Activated naive CD8-positive, alpha-beta T cell treated with anti-CD3 and anti-CD28 coated beads, Interleukin-2, amount 10 ng/mL, durations not matched to agents 7 days and 5 days (primary cell): ENCODE measurements at regions not wholly inside any gene's neighbourhood (a gene's known extent, or its start where the extent isn't known, plus 50 kb on each side); places are given as distances from the start of the nearest gene placed in this dataset.

Experiments used
- ATAC-seq: fragments of 150-1000 bp; cut with Tn5 transposase; one replicate; pipeline ENCODE4 v1.10.0; 2021; ENCODE audit warnings: low read depth, moderate library complexity
- POLR2A ChIA-PET: fragments of 350-600 bp; sonication (Branson Sonifier 250); formaldehyde crosslinking; loops from one replicate; lab custom pipeline; 2021; ENCODE audit warnings: antibody characterized with exemption; lab: Charles Lee
- DNase-seq: peaks from one replicate; pipeline ENCODE4 v3.0.0; 2021
- H3K27ac Mint-ChIP-seq: one replicate; pipeline ENCODE4 v1.8.0; 2022; ENCODE audit warnings: mild to moderate bottlenecking, mixed read lengths
- H3K27me3 Mint-ChIP-seq: one replicate; pipeline ENCODE4 v1.8.0; 2022; ENCODE audit warnings: mild to moderate bottlenecking, moderate library complexity, mixed read lengths
- H3K36me3 Mint-ChIP-seq: one replicate; pipeline ENCODE4 v1.8.0; 2021; ENCODE audit warnings: mild to moderate bottlenecking, mixed read lengths
- H3K4me1 Mint-ChIP-seq: one replicate; pipeline ENCODE4 v1.8.0; 2021; ENCODE audit warnings: mixed read lengths
- H3K4me3 Mint-ChIP-seq: one replicate; pipeline ENCODE4 v1.8.0; 2022; ENCODE audit warnings: mild to moderate bottlenecking, moderate library complexity, mixed read lengths
- H3K9me3 Mint-ChIP-seq: one replicate; pipeline ENCODE4 v1.8.0; 2021; ENCODE audit warnings: mixed read lengths

DNA sequence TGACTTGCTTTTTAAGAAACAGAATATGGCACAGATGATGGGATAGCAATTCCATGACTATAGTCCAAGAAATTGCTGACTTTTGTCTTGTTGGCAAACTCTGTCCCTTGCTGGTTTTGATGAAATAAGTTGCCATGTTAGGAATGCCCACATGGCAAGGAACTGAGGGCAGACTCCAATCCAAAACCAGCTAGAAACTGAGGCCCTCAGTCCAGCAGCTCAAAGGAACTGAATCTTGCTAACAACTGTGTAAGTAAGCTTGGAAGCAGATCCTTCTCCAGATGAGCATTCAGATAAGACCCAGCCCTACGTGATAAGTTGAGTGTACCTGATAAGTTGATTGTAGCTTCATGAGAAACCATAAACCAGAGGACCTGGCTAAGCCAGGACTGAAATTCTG is 64.3 kb upstream of the BMPER start:
- no peaks in the 10 kb centered on the region for H3K4me1 Mint-ChIP-seq
- no peak overlapping the region for H3K27ac Mint-ChIP-seq
- H3K36me3 Mint-ChIP-seq, result no peaks in the 10 kb centered on the region
- no peak for ATAC-seq
- DNase-seq, result no peak
- POLR2A ChIA-PET, result no interaction called here
- peaks cover 9% of the 10 kb centered on the region for H3K9me3 Mint-ChIP-seq
- no peak overlapping the region for H3K4me3 Mint-ChIP-seq
- H3K27me3 Mint-ChIP-seq, result no peaks in the 10 kb centered on the region

DNA sequence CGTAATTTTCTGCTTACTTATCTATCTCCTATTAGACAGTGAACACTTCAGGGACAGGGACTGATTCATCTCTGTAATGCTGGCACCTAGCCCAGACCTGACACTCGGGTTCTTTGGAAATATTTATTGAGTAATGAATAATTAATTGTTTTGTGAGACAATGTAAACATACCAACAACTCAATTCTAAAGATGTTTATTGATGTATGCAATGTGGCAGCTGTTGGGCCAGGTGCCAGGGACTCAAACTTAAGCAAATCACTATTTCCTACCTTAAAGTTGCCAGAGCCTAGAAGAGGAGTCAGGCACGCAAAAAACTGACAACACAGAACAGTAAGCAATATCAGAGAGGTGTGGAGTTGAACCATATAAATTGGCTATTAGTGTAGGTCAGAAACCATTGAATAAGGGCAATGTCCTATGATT is 63.6 kb upstream of the BMPER start:
- Mint-ChIP-seq H3K9me3 (peaks cover 10% of the 10 kb centered on the region), H3K4me1 (no peaks in the 10 kb centered on the region), H3K4me3 (no peak overlapping the region), H3K36me3 (no peaks in the 10 kb centered on the region), H3K27me3 (no peaks in the 10 kb centered on the region), H3K27ac (no peak overlapping the region)
- ATAC-seq, result no peak
- DNase-seq, result no peak
- POLR2A ChIA-PET, result no interaction called here

DNA sequence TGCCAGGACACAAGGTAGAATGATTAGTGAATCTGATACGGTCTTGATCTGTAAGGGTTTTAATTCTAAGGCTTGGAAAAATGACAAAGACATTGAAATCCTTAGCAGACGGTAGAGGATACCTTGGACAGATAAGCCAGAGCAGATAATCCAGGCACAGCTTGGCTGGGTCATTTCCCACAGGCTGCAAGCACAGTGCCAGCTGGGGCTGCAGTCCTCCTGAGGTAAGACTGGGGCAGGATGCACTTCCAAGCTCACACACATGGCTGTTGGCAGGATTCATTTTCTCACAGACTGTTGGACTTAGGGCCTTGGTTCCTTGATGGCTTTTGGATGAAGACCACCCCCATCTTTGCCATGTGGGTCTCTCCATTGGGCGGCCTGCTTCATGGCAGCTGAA is 63.2 kb upstream of the BMPER start:
- POLR2A ChIA-PET, result no interaction called here
- H3K27me3 Mint-ChIP-seq, result no peaks in the 10 kb centered on the region
- DNase-seq, result no peak
- peaks cover 7% of the 10 kb centered on the region for H3K9me3 Mint-ChIP-seq
- ATAC-seq, result no peak
- no peak overlapping the region for H3K27ac Mint-ChIP-seq
- H3K36me3 Mint-ChIP-seq, result no peaks in the 10 kb centered on the region
- no peaks in the 10 kb centered on the region for H3K4me1 Mint-ChIP-seq
- no peak overlapping the region for H3K4me3 Mint-ChIP-seq

DNA sequence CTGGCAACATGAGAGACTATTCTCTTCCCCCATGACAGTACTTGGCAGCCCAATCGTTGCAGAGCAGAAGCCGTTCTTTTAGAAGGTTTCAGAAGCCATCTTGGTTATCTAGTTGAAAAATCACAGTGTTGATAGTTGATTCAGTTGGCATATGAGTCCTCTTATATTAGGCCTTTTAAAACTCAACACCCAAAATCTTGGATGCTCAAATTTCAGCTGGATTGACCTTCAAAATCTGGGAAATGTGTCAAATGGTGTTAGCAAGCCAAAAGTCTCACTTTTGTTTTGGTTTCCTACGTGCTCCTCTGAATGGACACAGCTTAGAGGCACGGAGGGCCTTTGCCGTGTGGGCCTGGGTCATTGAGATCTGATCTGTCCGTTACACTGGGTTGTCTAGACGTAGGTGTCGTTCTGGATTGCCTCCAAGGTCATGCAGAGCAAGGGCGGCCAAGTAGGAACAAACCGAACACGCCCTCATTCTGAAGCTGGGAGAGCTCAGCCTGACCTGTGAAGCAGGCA is 59.3 kb upstream of the BMPER start:
- H3K9me3 Mint-ChIP-seq, result peaks cover 7% of the 10 kb centered on the region
- DNase-seq (no peak), ATAC-seq (no peak)
- POLR2A ChIA-PET, result no interaction called here
- H3K4me3 Mint-ChIP-seq, result no peak overlapping the region
- H3K27me3 Mint-ChIP-seq, result no peaks in the 10 kb centered on the region
- no peaks in the 10 kb centered on the region for H3K36me3 Mint-ChIP-seq
- H3K27ac Mint-ChIP-seq, result no peak overlapping the region
- H3K4me1 Mint-ChIP-seq, result no peaks in the 10 kb centered on the region

DNA sequence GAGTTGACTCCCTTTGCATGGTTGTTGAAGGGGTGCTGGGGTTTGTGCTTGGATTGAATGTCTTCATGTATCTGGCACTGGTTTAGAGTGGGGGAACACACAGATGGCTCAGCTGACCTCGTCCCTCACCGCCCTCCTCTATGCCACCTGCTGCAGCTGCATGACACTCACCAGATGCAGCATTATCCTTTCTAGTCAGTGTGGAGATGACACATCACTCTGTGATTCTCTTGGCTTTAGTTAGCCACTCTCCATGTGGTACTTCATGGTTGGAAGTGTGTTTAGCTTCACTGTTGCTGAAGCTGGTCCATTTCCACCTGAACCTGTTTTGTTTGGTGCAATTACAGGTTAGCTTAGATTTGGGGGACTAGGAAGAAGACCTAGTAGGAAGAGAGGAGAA is 56.3 kb upstream of the BMPER start:
- Mint-ChIP-seq H3K36me3 (no peaks in the 10 kb centered on the region), H3K27ac (no peak overlapping the region), H3K4me1 (no peaks in the 10 kb centered on the region), H3K9me3 (peaks cover 6% of the 10 kb centered on the region), H3K27me3 (no peaks in the 10 kb centered on the region), H3K4me3 (no peak overlapping the region)
- no peak for DNase-seq
- ATAC-seq, result no peak
- POLR2A ChIA-PET, result no interaction called here

DNA sequence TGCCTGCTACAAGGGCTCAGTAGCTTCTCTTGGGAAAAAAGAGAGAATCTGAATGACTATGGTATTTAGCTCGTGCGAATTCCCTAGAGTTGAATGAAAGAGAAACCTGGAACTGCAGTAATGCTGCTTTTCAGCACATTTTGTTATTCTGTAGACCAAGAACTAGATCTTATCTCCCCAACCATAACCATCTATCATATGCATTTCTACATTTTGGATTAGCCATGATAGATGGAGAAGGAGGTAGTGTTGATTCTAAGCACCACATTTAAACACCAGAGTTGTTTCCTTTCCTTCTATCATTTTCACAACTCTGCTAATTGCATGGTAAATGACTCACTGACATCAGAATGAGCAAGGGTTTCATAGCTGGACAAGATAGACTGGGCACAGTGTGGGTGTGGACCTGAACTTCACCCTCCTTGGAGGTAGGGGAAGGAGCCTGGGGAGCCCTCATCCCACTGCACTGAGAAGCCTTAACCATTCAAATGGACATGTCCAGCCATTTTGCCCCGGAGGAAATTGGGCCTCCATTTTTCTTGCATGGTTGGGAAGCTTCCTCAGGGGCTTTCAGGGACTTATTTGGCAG is 55.3 kb upstream of the BMPER start:
- Mint-ChIP-seq H3K9me3 (peaks cover 4% of the 10 kb centered on the region), H3K27ac (no peak overlapping the region), H3K36me3 (no peaks in the 10 kb centered on the region), H3K4me1 (no peaks in the 10 kb centered on the region), H3K4me3 (no peak overlapping the region), H3K27me3 (peaks cover 4% of the 10 kb centered on the region)
- POLR2A ChIA-PET, result no interaction called here
- DNase-seq (no peak), ATAC-seq (no peak)

DNA sequence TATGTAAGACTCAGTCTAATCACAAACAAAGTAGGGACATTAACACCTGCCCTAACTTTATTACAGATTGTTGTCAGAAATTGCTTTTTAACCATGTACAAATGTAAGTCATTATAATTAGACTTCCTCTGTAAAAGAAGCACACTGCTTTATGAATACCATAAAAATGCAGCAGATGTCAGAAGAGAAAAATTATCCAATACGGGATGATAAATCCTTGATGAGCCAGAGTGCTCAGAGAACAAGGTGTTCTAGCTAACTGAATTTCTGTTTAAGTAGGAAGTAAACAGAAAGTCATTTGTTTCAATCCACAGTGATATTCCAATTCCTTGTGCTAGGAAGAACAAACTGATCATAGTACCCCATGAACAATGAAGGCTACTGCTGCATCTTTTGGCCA is 54.6 kb upstream of the BMPER start:
- no peak overlapping the region for H3K4me3 Mint-ChIP-seq
- no peak for DNase-seq

DNA sequence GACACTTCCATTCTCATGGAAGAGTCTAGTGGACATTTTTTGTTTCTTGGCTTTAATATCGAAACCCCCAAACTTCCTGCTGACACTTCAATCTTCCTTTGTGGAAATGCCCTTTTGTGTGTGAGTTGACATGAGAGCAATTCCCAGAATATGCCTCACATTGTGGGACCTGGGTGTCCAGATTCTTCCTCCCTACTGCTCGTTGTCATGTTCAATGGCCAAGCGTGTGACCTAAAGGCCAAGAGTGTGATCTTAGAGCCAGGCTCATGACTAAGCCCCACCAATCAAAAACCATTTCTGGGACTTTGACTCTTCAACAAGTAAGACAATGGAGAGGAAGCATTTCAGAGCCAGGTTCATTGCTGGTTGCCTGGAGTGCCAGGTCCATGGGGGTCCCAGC is 52.5 kb upstream of the BMPER start:
- Mint-ChIP-seq H3K27ac (no peak overlapping the region), H3K9me3 (no peaks in the 10 kb centered on the region), H3K27me3 (peaks cover 4% of the 10 kb centered on the region), H3K4me1 (no peaks in the 10 kb centered on the region), H3K36me3 (no peaks in the 10 kb centered on the region), H3K4me3 (no peak overlapping the region)
- POLR2A ChIA-PET, result no interaction called here
- ATAC-seq (no peak), DNase-seq (no peak)

More for the DNA sequence above, 54.6 kb upstream of the BMPER start:
- no peaks in the 10 kb centered on the region for H3K4me1 Mint-ChIP-seq
- ATAC-seq, result no peak
- H3K27ac Mint-ChIP-seq, result no peak overlapping the region
- H3K9me3 Mint-ChIP-seq, result peaks cover 3% of the 10 kb centered on the region
- no peaks in the 10 kb centered on the region for H3K36me3 Mint-ChIP-seq
- peaks cover 4% of the 10 kb centered on the region for H3K27me3 Mint-ChIP-seq
- POLR2A ChIA-PET, result no interaction called here

DNA sequence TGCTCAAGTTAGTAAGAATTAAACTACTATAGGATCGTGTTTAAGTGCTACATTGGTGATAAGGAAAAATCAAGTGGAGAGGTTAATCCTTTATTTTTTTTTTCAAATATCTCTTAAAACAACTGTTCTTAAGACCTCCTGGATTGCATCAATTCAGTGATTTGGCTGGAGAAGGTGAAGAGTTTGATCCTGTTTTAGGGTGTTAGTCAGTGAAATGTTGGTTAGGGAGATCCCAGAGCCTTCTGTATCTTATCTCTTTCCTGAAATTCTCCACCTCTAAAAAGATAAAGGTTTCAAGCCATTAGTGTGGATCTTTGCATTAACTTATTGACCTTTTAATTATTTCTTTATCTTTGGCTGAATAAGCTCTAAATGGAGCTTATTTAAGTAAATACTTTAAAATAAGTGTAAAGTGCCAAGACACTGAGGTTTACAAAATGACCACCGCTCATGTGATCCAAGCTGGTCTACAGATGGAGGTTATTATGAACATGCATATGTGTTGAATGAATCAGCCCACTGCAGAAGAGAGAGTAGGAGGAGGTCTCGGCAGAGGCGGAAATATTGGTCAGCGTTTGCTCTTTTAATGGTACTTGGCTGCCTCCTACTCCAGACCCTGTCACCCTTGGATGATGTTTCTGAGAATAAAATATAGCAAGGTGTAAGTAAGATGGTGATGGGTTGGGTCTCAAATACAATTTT is 51.8 kb upstream of the BMPER start:
- POLR2A ChIA-PET, result no interaction called here
- Mint-ChIP-seq H3K27ac (no peak overlapping the region), H3K9me3 (peaks cover 2% of the 10 kb centered on the region), H3K4me1 (no peaks in the 10 kb centered on the region), H3K27me3 (peaks cover 4% of the 10 kb centered on the region), H3K36me3 (no peaks in the 10 kb centered on the region), H3K4me3 (no peak overlapping the region)
- DNase-seq (no peak), ATAC-seq (no peak)

DNA sequence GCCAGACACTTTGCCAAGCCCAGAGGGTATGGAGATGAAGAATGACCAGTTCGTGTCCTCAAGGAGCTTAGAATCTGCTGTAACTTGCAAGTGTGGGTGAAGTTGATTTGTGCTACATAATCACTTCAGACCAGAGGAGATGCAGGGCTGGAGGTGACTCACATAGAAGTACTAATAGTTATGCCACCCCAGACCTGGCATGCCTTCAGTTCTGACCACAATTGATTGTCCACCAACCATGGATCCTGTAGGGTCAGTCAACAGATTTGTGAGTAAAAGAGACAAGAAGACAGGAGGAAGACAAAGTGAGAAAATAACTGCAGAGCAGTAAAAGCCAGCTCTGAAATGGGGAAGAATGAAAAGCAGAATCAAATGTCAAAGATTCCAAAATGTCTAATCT is 51.2 kb upstream of the BMPER start:
- H3K27me3 Mint-ChIP-seq, result peaks cover 4% of the 10 kb centered on the region
- H3K4me3 Mint-ChIP-seq, result no peak overlapping the region
- no peak for DNase-seq
- no peaks in the 10 kb centered on the region for H3K36me3 Mint-ChIP-seq
- H3K27ac Mint-ChIP-seq, result no peak overlapping the region
- ATAC-seq, result no peak
- POLR2A ChIA-PET, result no interaction called here
- no peaks in the 10 kb centered on the region for H3K4me1 Mint-ChIP-seq
- H3K9me3 Mint-ChIP-seq, result peaks cover 2% of the 10 kb centered on the region

DNA sequence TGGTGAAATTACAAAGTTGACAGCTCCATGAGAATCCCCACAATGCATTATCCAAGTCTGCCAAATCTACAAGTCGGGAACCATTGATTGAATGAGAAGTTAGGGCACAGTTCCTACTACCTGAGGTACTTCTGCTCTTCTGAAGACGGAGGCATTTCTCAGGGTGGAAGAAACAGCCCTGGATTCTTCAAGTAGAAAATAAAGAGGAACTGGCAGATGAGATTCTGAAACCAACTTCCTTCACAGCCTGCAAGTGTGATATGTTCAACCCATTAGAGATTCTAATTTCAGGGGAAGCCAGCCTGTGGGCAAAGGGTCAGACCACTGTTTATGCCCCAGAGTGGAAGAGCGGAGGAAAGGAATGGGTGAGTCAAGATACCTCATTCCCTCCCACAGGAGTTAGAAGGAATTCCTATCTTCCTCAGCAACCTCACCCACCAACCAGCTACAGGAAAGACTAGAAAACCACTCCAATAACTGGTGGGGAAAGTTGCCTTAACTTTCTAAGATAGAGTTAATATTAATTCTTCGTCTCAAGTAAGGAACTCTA is 50.5 kb upstream of the BMPER start:
- no peak for DNase-seq
- no peak for ATAC-seq
- Mint-ChIP-seq H3K9me3 (peaks cover 2% of the 10 kb centered on the region), H3K27me3 (peaks cover 7% of the 10 kb centered on the region), H3K27ac (no peak overlapping the region), H3K4me1 (no peaks in the 10 kb centered on the region), H3K4me3 (no peak overlapping the region), H3K36me3 (no peaks in the 10 kb centered on the region)
- POLR2A ChIA-PET, result no interaction called here
